ENCODE measurements at regions not wholly inside any gene's neighbourhood (a gene's known extent, or its start where the extent isn't known, plus 50 kb on each side); places are given as distances from the start of the nearest gene placed in this dataset.
"Not testable (repeated sequence)": the region's sequence is repeated elsewhere in the genome, so short reads cannot be mapped to it uniquely, and the experiment has no call there.

- no peak for FAIRE-seq
- 34 to 39% methylated on average over 1 of the region's 1 CpG for WGBS, 2 donors
These were observed 141.6 kb upstream of the SPRED1 start for GRCh38 chr15:38111070-38111469.

GRCh38 chr15:38112406-38112805 lies 140.2 kb upstream of the SPRED1 start:
- TF ChIP-seq CTCF (IDR thresholded peaks at IDR 0.05) = no peak
- ATAC-seq (no peak), FAIRE-seq (no peak), DNase-seq (no peak)
- Histone ChIP-seq H3K4me3 (no peak overlapping the region), H3K27me3 (no peaks in the 10 kb centered on the region), H3K36me3 (no peaks in the 10 kb centered on the region), H3K27ac (no peak overlapping the region), H3K9me3 (no peaks in the 10 kb centered on the region), H3K4me1 (no peaks in the 10 kb centered on the region)
- WGBS, 2 donors = 82 to 83% methylated on average over 6 of the region's 6 CpGs
- intact Hi-C loops (cut with DNase I) = no loop called here

More at GRCh38 chr15:38111070-38111469, 141.6 kb upstream of the SPRED1 start:
- ATAC-seq (no peak), DNase-seq (no peak)
- no peak for TF ChIP-seq CTCF (IDR thresholded peaks at IDR 0.05)
- intact Hi-C loops (cut with DNase I) = no loop called here
- Histone ChIP-seq H3K4me1 (no peaks in the 10 kb centered on the region), H3K4me3 (no peak overlapping the region), H3K9me3 (no peaks in the 10 kb centered on the region), H3K27me3 (no peaks in the 10 kb centered on the region), H3K27ac (no peak overlapping the region), H3K36me3 (no peaks in the 10 kb centered on the region)

- DNase-seq = no peak
- FAIRE-seq = no peak
- Histone ChIP-seq H3K27me3 (no peaks in the 10 kb centered on the region), H3K4me1 (no peaks in the 10 kb centered on the region), H3K27ac (no peak overlapping the region), H3K4me3 (no peak overlapping the region), H3K9me3 (no peaks in the 10 kb centered on the region), H3K36me3 (no peaks in the 10 kb centered on the region)
- intact Hi-C loops (cut with DNase I) = no loop called here
- TF ChIP-seq CTCF (IDR thresholded peaks at IDR 0.05) = no peak
- no peak for ATAC-seq
- WGBS, 2 donors = 68 to 85% methylated on average over 2 of the region's 2 CpGs
These were observed 137.5 kb upstream of the SPRED1 start for GRCh38 chr15:38115121-38115520.

GRCh38 chr15:38117781-38118180 lies 134.9 kb upstream of the SPRED1 start:
- 43 to 75% methylated on average over 1 of the region's 1 CpG for WGBS, 2 donors
- H3K4me3 ChIP-seq = no peak overlapping the region
- no peaks in the 10 kb centered on the region for H3K4me1 ChIP-seq
- intact Hi-C loops (cut with DNase I) = no loop called here
- DNase-seq = no peak
- no peaks in the 10 kb centered on the region for H3K36me3 ChIP-seq
- no peak for TF ChIP-seq CTCF (IDR thresholded peaks at IDR 0.05)
- no peaks in the 10 kb centered on the region for H3K9me3 ChIP-seq
- ATAC-seq = no peak
- no peaks in the 10 kb centered on the region for H3K27me3 ChIP-seq
- no peak overlapping the region for H3K27ac ChIP-seq
- FAIRE-seq = no peak

GRCh38 chr15:38119865-38120264 lies 132.8 kb upstream of the SPRED1 start:
- 76 to 87% methylated on average over 3 of the region's 3 CpGs for WGBS, 2 donors
- ATAC-seq = not testable (repeated sequence)

More at GRCh38 chr15:38119865-38120264, 132.8 kb upstream of the SPRED1 start:
- H3K9me3 ChIP-seq; DNase-seq; H3K27me3 ChIP-seq; H3K36me3 ChIP-seq; H3K4me3 ChIP-seq; intact Hi-C loops (cut with DNase I); H3K27ac ChIP-seq; H3K4me1 ChIP-seq; FAIRE-seq: not testable (repeated sequence)

All from pancreas (tissue), 10 donors.